GM12873 (cell line): ENCODE measurements at regions not wholly inside any gene's neighbourhood (a gene's known extent, or its start where the extent isn't known, plus 50 kb on each side); places are given as distances from the start of the nearest gene placed in this dataset.

Experiments
- TF ChIP-seq, protein P1 (sequence below): IDR thresholded peaks from 2 replicates; pipeline ENCODE4 v1.5.1; 2012; ENCODE audit warnings: low read depth, mild to moderate bottlenecking, moderate library complexity, low read length, control low read depth; ENCODE audit not compliant: insufficient read depth; ENCODE audit errors: missing control alignments

DNA sequence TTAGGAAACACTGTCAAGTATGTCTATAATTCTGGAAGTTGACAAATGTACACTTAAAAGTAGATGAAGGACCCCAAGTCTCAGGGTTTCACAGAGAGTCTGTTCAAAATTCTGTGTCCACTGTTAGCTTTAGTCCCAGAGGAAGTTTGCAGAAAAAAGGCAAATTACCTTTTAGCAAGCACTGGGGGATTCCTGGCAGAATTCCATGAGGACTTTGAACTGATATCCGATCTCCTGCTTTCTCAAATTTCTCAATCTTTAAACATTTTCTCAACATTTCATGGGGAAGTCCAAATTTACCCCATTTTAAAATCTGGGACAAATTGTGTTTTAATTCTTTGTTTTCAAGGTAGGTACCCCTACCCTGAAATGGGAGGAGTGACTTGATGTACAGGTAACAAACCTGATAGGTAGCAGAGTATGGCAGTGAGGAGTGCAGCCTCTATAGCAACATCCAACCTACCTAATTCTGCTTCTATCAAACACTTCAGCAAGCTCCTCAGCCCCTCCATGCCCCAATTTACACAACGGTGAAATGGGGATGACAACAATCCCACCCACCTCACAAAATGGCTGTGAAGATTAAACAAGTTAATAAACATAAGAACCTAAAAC lies 344.9 kb downstream of the OMA1 start:
- TF ChIP-seq, protein P1, sequence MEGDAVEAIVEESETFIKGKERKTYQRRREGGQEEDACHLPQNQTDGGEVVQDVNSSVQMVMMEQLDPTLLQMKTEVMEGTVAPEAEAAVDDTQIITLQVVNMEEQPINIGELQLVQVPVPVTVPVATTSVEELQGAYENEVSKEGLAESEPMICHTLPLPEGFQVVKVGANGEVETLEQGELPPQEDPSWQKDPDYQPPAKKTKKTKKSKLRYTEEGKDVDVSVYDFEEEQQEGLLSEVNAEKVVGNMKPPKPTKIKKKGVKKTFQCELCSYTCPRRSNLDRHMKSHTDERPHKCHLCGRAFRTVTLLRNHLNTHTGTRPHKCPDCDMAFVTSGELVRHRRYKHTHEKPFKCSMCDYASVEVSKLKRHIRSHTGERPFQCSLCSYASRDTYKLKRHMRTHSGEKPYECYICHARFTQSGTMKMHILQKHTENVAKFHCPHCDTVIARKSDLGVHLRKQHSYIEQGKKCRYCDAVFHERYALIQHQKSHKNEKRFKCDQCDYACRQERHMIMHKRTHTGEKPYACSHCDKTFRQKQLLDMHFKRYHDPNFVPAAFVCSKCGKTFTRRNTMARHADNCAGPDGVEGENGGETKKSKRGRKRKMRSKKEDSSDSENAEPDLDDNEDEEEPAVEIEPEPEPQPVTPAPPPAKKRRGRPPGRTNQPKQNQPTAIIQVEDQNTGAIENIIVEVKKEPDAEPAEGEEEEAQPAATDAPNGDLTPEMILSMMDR = no peak

DNA sequence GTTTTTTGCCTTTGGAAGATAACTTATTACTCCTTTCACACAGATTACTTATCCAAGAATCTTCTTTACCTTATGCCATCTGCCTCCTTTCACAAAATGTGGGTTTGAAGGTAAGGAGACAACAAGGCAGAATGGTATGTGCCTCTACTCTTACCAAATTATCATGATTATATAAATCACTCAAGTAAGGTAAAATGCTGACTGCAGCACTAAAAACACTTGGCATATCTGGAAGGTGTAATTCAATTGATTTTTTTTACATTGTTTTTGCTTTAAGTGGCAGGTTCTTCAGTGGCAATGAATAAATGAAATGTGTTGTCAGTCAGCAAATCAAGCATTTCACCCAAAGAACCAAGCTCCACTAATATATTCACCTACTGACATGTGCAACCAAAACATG lies 346.1 kb downstream of the OMA1 start:
- TF ChIP-seq, protein P1 = no peak

DNA sequence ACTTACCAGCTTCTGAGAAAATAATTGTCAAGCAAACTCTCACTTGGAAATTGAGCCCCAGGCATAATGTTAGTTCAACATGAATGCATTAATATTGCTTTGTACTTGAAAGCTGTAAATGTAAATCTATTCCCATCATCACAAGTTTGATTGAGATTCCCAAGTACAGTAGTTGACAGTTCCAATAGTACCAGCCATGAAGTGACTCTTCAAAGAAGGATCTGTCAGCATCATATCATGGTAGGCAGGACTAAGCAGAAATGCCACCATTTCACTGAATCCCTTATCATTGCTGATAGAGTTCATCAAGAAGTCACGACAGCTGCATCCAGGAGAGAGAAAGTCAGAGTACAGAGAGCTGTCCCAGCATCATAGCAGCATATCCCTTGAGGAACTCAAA lies 348.7 kb downstream of the OMA1 start:
- TF ChIP-seq, protein P1 = no peak

DNA sequence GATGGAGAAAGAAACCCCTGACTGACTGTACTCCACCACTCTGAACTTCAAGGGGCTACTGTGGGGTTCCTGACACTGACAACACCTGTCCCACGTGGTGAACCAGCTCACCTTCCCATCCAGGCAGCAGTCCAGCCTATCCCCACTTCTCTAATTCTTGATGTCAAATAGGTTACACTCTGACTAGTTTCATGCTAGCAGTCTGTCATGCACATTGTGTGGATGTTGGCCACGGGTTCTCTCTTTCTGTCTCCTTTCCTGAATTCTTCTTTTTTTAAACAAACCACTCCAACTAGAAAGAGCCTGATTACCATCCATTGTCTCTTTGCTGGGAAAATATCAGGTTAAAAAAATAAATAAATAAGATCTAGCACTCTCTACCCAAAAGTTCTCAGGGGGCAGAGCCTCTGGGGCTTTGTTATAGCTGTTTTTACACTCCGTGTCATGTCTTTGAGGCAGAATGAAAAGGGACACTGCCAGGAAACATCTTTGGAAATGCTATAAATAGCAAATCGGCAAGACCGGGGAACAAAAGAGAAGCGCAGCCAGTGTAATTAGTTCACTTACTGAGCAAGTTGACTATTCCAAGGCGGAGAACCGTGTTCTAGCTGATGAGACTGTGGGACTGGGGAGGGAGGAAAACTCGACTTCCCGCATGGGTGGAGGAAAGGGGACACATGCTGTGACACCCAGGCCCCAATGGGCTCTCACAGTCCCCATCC lies 356.1 kb downstream of the OMA1 start:
- TF ChIP-seq, protein P1 = no peak

DNA sequence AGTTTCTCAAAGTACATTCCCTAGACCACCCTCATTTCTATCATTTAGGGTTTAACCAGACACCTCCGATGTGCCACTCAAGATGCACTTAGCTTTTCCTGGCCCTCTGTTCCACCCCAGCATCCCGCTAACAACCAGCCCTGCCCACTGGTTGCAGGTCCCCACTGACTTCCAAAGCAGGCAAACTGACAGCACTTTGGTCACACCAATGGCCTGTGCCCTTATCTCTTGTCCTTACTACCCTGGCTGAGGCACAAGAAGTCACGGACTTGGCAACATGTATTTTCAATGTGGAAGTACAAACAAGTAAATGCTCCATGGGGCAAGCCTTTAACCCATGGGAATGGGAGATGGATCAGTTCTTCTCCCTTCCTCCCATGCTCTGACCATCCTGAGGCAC lies 357.1 kb downstream of the OMA1 start:
- TF ChIP-seq, protein P1 = no peak

DNA sequence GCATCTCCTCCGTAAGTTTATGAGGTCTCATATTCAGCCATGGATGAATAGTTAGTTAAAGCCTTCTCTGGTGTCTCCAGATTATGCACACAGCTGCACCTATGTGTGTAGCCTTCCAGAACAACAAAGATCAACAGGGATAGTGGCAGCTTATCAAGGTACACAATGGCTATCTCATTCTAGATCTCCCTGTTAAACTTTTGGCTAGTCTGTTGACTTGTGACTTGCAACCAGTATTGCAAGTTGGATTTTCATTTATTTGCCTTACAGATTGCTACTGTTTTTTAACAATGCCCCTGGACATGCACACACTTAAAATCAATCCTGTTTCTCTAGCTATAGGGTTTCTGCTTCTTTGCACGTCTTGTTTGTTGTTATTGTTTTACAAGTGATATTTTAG lies 363.2 kb downstream of the OMA1 start:
- TF ChIP-seq, protein P1 = no peak

DNA sequence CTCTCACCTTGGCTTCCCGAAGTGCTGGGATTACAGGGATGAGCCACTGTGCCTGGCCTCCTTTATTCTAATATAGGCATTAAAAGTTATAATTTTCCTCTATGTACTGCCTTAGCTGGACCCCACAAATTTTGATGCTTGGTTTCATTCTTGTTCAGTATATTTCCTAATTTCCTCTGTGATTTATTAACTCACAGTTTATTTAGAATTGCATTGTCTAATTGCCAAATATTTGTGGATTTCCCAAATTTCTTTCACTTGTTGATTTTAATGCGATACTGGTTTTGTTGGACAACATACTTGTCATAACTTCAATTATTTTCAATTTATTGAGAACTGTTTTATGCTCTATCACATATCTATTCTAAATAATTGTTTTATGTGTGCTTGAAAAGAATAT lies 366.0 kb downstream of the OMA1 start:
- TF ChIP-seq, protein P1 = no peak
